H4 (cell line): ENCODE measurements at regions not wholly inside any gene's neighbourhood (a gene's known extent, or its start where the extent isn't known, plus 50 kb on each side); places are given as distances from the start of the nearest gene placed in this dataset.
"Not testable (repeated sequence)": the region's sequence is repeated elsewhere in the genome, so short reads cannot be mapped to it uniquely, and the experiment has no call there.

Source experiments
- DNase-seq: peaks from one replicate; pipeline ENCODE4 v3.0.0-alpha.2; 2015; ENCODE audit warnings: low spot score

GRCh38 chr4:3365326-3365725 lies 72.5 kb downstream of the RGS12 start:
- no peak for DNase-seq

- no peak for DNase-seq
Observed at GRCh38 chr4:3365871-3366842, 73.3 kb downstream of the RGS12 start.

- DNase-seq: no peak
Observed at GRCh38 chr4:3366893-3367775, 74.3 kb downstream of the RGS12 start.

DNA sequence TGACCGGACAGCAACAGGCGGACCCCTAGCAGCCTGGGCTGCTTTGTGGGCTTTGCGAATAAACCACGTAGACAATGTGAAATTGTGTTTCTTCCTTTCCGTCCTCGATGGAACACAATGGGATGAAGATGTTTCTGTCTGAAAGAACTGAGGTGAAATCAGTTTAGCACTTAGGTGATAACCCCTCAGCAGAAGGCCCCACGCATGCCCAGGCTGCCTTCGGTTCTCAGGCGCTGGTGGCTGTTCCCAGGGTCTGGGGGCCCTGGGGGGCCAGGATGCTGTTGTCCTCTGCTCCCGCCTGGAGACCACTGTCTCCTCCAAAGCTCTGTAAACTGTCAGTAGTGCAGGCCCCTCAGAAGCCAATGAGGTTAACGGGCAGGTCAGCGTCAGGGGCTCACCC lies 73.9 kb upstream of the HGFAC start:
- DNase-seq: no peak

DNA sequence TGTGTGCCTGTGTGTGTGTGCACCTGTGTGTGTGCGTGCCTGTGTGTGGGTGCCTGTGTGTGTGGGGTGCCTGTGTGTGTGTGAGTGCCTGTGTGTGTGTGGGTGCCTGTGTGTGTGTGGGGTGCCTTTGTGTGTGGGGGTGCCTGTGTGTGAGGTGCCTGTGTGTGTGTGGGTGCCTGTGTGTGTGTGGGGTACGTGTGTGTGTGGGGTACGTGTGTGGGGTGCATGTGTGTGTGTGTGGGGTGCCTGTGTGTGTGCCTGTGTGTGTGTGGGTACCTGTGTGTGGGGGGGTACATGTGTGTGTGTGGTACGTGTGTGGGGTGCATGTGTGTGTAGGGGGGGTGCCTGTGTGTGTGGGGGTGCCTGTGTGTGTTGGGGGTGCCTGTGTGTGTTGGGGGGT lies 73.4 kb upstream of the HGFAC start:
- no peak for DNase-seq

DNA sequence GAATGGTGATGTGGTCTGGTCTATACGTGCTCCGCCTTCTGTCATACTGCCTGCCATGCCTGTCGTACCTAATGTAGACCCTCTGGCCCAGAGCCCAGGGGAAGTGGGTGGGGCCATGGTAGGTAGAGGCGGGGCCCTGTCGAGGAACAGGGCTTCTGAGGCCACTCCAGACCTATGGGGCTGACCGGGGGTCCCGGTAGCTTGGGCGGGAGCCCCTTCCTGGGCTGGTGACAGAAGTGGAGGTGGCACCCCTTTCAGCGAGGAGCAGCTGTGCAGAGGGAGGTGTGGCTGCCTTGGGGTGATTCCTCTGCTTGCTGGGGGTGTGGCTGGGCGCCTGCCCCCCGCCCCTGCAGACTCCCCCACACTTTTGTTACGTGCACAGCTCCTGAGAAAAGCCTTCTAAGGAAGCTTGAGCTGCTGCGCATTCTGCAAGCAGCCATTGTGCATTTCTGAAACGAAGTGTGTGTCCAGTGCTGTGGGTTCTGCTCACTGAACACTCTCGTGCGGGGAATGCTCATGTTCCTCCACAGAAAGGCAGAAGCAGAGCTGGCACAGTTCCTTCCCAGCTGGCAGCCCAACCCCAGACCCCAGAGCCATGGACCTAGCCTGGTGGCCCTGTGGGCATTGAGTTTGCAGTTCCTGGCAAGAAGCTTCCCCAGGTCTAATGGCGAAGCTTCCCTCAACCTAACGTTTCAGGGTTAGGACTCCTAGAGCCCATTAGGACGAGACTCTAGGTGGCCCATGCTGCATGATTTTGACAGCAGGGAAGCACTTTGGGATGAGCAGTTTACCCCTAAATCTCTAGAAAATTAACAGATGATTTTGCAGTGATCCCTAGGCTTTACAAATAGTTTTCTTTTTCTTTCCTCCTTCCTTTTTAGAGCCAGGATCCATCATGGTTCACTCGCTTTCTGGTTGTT lies 72.7 kb upstream of the HGFAC start:
- no peak for DNase-seq

DNA sequence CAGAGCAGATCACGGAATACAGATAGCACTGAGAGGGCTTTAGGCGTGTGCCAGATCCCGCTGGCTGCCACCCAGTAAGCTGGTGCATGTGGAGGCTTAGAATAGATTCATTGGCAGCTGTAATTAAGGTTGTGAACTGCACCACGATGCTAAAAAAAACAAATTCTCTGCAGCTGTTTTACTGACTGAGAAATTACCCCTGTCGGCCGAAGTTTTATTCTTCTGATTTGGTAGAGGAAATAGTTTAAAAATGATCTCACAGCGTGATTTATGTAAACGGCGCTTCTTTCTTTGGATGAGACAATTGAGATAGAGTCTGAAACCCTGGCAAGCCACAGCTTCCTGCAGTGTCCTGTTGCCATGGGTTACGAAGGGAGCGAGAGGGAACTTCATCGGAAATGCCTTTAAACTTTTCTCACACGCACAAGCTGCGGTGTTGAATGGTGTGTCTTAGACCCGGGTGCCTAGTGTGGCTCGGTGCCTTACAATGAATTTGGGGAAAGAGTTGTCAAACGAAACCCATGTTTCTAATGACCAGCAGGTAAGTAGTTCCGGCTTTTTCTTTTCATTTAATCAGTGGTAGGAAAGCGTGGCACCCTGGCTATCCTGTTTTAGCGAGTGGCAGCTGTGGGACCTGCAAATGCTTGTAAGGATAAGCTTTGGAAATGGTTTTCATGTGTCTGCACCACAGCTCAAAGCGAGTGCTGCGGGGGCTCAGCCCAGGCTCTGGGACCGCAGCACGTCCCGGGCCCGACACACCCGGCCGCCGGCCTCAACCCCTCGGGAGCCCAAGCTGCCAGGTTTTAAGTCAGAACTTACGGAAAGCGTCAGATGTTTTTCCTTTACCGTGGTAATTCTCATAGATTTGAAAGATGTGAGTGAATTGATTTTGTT lies 71.7 kb upstream of the HGFAC start:
- DNase-seq: peak; percentile 47

- DNase-seq: no peak
Observed at GRCh38 chr4:3371033-3372001, 70.5 kb upstream of the HGFAC start.

- DNase-seq: no peak
Observed at GRCh38 chr4:3372264-3372932, 69.4 kb upstream of the HGFAC start.

DNA sequence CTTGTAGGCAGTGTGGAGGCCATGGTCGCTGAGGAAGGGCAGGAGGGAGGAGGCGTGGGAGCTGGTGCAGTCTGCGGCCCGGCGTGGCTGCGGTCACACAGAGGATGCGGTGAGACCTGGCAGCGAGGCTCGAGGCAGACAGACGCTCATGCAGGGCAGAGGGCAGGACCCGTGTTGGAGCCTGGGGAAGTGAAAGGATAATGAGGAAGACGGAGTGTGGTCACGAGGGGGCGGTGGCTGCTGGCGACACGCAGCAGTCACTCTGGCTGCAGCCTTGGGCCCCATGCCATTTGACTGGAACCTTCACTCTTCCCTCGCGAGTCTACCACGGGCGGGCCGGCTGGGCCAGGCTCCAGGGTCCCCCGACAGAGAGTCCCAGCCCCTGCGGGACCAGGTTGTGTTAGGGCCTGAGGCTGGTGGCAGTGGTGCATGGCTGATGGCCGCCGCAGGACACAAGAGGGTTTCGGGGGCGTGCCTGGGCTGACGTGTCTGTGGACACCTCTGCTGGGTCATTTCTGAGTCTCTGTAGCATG lies 68.8 kb upstream of the HGFAC start:
- DNase-seq: no peak

- DNase-seq: no peak
Observed at GRCh38 chr4:3373468-3373867, 68.3 kb upstream of the HGFAC start.

DNA sequence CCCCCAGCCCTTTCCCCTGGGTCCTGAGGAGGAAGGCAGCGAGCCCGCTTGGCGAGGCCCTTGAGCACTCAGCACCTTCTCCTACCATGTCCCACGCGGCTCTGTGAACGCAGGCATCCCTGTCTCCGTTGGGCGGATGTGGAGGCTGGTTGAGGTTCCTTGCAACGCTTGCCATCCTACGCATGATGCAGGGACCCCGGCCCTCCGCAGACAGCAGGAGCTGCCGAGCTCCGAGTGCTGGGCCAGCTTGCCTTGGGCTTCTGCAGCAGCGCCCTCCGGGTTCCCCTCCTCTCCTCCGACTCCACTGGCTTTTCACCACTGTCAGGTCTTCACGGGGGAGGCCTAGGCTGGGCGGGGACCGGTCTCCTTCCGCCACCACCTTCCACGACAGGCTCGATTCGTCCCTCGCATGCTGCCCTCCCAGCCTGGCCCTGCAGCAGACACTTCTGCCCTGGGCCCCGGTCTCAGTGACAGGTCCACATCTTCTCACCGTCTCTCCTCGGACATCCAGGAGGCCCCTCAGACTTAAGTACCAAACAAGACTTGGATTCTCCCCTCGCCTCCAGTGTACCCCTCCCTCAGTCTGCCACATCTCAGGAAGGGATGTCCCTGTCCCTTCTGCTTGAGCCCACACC lies 67.6 kb upstream of the HGFAC start:
- no peak for DNase-seq

GRCh38 chr4:3374667-3375066 lies 67.1 kb upstream of the HGFAC start:
- no peak for DNase-seq

DNA sequence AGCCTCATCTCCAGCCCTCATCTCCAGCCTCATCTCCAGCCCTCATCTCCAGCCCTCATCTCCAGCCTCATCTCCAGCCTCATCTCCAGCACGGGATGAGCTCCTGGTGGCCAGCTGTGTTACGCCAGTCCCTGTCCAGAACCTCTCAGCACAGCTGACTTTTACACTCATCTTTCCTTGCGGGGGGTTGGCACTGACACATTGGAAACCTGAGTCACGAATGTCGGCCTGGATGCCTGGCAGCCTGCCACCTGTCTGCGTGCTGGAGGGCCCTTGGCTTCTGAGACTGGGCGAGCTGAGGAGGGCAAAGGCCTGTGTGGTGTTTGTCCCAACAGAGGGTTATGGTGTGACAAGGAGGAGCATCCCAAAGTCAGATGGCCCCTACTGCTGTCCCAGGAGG lies 66.1 kb upstream of the HGFAC start:
- peak; percentile 63 for DNase-seq

DNA sequence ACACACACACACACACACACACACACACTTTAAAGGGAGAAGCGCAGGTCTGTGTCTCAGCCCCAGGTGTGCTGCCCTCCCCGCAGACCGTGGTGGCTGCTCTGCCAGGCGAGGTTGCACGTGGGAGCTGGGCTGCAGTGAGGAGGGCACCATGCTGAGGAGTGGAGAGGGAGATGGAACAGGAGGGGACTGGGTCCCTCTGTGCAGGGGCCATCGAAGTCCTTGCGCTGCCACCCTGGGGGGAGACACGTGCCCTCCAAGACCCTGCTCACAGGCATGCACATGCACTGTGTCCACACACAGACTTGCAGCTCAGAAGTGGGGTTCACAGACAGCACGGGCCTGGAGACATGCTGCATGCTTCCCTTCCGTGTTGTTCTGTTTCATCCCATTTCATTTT lies 65.5 kb upstream of the HGFAC start:
- no peak for DNase-seq

DNA sequence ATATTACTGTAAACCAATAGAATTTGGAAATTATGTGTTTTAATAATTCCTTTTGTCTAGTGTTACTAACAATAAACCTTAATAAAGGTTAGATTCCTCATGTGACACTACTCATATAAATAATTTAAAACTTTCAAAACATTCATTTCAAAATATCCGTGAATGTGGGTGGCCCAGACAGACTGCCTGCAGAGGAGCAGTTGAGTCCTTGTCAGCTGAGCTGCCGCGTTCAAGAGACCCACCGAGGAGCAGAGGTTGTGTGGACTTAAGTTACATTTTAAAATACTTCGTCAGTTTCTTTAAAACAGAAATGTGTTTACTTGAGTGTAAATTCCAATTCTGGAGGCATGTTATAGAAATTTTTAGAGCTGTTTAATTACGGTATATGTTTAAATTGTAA lies 64.2 kb upstream of the HGFAC start:
- no peak for DNase-seq

GRCh38 chr4:3380336-3380735 lies 61.4 kb upstream of the HGFAC start:
- DNase-seq: not testable (repeated sequence)

DNA sequence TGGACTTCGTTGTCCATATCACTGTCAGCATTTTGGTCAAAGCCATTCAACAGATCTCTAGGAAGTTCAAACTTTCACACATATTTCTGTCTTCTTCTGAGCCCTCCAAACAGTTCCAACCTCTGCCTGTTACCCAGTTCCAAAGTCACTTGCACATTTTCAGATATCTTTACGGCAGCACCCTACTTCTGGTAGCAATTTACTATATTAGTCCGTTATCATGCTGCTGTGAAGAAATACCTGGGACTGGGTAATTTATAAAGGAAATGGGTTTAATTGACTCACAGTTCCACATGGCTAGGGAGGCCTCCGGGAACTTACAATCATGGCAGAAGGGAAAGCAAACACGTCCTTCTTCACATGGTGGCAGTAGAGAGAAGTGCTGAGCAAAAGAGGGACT lies 60.6 kb upstream of the HGFAC start:
- DNase-seq: not testable (repeated sequence)
